Right forelimb (tissue), 1 donor: ENCODE measurements at regions not wholly inside any gene's neighbourhood (a gene's known extent, or its start where the extent isn't known, plus 50 kb on each side); places are given as distances from the start of the nearest gene placed in this dataset.

Experiments
- DNase-seq: peaks from one replicate; pipeline ENCODE4 v3.0.0-alpha.2; 2018

DNA sequence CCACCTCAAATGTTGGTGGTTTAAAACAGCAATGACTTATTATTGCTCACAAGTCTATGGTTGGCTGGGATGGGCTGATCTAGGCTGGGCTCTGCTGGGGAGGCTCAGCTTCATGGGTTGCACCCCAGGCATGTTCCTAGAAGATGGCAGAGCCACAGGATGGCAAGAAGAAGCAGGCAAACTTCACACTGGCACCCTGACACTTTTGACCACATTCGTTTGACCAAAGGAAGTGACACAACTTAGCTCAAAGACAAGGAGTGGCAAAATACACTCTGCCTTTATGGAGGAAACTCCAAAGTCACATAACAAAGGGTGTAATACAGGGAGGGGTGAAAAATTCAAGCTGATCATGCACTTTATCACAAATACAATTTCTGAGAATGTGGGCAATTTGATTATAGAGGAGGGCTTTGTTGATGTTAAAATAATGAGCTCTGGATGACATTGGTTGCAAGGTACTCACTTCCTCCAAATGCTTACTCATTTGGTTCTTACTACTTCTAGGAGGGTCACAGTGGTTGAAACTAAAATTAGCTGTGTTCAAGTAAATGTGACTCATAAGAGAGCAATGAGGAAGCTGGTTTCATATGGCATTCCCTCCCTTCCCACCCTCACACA is 249.2 kb upstream of the RPS6KA3 start:
- no peak for DNase-seq

DNA sequence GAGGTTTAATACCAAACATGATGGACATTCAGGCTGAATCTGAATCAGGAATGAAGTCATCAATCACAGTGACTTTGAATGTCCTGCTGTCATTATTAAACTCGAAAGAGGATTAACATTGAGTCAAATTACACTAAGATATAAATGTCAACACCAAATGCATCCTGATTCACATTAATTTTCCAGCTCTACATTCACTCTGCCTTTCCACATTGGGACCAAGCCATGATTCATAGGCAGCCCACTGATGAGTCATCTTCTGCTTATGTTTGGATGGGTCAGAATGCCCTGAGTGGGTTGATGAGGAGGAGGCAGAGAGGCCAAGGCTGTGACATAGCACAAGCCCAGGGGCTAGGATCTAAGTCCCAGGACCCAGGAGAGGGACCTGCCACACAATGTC is 247.6 kb upstream of the RPS6KA3 start:
- DNase-seq = no peak

DNA sequence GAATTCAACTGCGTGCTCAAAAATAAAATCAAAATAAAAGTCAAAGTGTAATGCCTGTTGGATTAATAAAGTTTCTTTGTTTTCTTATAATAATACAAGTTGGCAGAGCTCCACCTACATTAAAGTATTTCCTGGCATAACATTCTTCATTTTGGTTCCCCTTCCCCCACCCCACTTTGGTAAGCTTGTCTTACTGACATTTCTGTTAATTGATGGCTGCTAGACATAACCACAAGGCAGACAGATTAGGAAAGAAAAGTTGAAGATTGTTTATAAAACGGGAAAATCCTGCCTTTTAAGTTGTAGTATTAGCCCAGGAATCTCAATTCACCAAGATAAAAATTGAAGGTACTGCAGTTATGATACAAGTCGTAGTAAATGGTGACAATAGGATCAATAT is 246.5 kb upstream of the RPS6KA3 start:
- DNase-seq = no peak

DNA sequence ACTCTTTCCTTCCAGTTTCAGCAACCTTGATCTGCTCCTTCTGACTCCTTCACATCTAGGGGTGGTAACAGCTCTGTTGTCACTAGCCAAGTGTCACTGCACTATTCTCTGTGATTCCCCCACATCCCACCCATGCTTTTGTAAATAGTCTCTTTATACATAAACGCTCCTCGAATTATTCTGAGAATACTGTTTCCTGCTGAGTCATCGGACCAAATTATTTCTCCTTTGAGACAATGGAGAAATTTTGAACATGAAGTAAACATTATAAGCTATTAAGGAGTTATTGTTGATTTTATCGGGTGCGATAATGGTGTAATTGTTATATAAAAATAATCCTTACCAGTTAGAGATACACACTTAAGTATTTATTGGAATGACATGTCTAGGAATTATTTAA is 245.1 kb upstream of the RPS6KA3 start:
- no peak for DNase-seq

DNA sequence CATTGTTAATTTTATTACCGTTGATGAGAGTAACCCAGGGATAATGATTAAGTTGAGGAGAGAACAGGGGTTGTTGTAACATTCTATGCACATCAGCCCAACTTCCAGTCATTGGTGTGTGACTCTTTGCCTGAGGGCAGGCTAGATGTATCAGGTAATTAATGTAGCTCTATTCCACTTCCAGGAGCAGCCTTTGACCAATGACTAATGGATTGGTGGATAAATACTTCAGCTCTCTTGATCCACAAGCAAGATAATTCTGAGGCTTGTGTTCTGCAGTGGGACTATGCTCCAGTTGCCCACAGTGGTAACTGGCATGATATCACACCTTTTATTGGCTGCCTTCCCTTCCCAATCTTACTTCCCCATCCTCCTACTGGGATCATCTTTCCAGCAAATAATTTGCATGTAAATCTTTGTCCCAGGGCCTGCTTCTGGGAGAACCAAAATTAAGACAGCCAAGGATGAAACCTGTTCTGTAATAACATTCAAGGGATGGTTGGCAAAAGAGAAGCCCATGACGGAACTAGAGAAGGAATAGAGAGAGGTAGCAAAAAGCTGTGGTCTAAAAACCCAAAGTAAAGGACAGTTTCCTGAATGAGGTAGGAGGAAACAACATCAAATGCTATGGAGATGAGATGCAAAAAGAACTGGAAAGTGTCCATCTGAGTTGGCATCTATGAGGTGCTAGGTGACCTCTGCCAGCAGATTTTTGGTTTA is 241.4 kb upstream of the RPS6KA3 start:
- no peak for DNase-seq

DNA sequence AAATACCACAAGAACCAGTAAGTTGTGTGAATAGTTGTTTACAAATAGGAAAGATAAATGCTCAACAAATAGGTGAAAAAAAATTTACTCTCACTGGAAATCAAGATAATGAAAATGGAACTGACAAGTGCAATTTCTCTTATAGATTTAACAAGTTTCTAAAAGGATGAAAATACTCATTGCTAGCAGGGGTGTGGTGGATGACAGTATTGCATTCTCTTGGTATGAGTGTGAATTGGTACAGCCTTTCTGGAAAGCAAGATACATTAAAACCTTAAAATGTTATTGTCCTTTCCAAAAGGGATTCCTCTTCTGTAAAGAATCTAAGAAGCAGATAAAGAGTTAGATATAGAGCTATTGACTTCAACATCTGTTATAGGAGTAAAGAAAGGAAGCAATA is 240.0 kb upstream of the RPS6KA3 start:
- no peak for DNase-seq

DNA sequence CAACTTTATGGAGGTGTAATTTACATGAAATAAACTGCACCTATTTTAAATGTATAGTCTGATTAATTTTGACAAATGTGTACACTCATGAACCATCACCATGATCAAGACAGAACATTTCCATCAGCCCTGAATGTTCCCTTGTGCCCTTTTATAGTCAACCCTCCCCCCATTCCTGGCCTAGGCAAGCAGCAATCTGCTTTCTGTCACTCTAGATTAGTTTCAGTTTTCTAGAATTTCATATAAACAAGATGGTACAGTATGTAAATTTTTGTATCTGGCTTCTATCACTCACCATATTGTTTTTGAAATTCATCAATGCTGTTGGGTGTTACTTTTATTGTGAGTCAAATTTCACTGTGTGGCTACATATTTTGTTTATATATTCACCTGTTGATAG is 234.2 kb upstream of the RPS6KA3 start:
- DNase-seq = no peak

DNA sequence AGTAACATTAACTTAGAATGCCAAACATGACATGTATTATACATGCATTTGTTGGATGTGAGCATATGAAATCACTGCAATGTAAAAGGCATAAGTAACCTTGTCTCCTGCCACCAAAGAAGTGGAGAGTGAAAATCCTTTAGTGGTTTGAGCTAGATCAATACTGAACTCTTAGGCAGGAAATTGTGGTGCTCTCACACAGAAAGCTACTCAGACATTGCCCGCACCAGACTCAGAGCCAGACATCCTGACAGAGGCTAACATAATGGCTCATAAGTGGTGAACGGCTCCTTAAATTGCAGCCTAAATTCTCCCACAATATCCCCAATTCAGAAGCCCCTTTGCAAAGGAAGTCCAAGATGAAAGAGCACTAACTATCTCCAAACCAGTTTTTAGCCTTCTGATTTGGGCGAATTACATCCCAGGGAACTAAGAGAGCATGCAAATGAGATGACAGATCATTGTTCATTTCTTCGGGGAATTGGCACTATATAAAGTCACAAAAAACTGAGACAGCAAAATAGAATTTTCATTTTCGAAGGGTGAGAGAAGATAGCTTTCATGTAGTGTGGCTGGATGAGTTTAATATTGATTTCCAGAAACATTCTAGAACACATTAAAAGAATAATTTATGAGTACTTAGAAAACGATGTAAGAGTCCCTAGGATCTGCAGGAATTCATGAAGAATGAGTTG is 233.6 kb upstream of the RPS6KA3 start:
- DNase-seq = no peak

DNA sequence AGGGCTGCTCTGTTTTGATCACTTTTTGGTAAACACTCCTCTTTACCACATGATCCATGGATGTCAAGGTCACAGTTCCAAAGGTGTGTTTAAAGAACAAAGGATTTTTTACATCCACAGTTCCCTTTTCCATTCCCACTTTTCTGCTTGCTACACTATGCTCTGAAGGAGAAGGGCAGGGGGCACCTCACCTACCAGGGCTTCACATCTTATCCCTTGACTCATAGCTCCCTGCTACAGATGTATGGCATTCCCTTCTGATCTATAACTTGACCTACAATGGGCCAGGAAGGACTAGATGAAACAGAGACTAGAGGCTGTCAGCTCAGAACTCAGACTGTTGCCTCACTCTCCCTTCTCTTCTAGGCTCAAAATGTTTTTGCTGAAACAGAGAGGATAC is 233.1 kb upstream of the RPS6KA3 start:
- DNase-seq = no peak

DNA sequence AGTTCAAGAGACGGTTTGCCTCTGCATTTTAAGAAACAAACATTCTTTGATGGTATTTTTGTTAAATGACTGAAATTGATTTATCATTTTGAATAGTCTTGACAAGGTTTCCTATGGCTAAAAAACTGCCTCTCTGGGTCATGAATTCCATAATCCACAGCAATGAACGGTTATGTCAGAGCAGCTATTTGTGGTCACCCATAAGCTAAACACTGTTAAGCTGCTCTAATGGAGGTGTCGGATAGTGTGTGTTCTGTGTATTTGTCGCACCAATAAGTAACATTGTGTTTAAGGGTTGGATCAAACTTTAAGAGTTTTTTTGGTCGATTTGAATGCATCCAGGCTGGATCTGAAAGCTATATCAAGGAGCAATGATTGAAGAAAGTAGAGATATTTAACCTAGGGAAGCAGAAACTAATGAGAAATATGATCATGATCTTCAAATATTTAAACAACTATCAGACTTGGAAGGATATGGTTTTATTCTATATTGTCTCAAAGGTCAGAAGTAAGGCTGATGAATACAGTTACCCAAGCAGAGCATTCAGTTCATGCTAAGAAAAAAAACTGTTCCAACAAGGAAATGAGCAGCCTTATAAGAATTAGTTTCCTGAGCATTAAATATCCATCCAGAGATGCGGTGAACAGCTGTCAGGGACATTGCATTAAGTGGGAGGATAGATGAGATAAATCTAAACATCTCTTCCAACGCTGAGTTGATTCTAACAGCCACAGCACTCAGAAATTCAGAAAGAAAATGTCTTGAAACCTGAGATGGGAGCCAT is 232.3 kb upstream of the RPS6KA3 start:
- DNase-seq = no peak

DNA sequence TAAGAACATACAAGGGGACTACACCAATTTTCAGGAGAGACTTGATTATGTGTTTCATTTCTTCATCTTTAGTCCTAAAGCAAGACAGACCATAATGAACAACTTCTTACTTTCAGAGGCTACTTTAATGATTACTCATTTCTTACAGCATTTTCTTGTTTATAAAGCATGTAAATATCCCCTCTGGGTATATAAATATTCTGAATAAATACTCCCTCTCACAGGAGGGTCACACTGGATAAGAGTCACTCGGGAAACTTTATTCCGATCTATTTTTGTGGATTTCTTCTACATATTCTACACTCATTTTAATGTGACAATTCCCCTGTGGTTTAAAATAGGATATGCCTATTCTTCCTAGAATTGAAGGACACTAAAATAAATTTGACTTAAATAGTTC is 228.9 kb upstream of the RPS6KA3 start:
- DNase-seq = no peak

DNA sequence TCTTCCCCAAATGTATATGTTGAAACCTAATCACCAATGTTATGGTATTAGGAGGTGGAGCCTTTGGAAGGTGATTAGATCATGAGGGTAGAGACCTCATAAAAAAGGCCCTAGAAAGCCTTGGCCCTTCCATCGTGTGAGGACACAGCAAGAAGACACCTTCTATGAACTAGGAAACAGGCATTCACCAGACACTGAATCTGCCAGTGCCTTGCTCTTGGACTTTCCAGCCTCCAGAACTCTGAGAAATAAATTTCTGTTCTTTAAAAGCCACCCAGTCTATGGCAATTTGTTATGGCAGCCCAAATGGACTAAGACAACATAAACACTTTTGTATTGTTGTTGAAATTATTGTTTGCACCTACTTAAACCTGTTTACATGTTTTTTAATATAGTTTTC is 221.8 kb upstream of the RPS6KA3 start:
- DNase-seq = no peak

DNA sequence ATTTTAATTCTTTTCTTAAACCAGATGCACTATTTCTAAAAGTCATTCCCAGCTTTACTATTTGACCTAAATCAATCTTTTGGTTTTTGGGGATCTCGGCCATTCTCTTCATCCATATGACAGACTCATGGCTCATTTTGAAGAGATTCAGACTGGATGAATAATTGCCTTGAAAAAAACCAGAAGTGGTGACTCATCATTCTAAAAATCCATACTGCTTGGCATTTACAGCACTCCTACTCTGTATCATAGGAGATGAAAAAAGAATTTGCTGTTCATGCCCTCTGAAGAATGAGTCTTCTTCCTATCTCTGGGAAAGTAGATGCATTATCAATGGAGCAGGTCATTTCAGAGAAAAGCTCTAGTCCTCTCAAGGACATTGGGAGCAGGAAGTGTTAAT is 220.5 kb upstream of the RPS6KA3 start:
- DNase-seq = no peak

DNA sequence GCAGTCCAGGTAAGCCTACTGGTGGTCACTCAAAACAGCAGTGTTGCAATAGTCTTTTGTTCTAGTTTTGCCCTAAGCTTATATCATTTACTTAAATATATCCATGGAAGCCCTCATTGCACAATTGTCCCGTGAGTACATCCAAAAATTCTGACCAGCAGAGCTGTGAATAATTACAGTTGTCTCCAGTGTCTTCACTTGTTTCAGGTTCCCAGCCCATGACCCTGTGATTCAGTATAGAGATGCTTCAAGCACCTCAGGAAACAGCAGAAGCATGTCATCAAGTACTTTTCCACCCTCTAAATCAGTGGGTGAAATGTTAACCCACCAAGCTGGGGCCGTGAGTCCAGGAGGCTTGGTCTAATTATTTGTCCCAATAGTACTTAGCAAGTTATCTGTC is 214.9 kb upstream of the RPS6KA3 start:
- no peak for DNase-seq

DNA sequence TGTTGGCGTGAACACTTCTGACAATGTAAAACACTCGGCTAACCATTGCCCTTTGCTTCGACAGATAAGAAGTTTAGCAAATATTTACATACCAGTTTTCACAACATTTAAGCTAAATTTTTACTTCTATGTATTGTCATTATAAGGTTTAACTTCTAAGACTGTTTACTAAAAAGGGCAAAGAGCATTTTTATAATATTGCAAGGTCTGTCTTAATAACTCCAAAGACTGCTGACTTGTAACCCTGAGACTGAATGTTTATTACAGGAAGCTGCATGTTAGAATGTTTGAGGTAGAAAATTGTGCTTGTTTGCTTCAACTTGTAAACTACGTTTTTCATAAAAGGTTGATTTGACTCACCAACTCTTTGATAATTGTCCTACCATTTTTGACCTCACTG is 213.2 kb upstream of the RPS6KA3 start:
- DNase-seq = no peak

DNA sequence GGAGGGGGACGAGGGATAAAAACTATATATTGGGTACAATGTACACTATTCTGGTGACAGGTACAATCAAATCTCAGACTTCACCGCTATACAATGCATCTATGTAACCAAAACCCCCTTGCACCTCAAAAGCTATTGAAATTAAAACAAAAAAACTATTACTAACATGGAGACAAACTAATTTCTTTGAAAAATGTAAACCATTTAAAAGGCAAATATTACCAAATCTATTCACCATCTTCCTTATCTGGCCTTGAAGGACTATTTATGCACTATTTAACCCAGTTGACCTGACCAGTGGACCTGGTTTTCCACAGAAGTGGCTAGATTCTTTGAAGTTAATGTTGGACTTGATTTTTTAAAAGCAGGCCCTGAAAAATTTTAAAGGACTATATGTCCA is 212.3 kb upstream of the RPS6KA3 start:
- DNase-seq = no peak

DNA sequence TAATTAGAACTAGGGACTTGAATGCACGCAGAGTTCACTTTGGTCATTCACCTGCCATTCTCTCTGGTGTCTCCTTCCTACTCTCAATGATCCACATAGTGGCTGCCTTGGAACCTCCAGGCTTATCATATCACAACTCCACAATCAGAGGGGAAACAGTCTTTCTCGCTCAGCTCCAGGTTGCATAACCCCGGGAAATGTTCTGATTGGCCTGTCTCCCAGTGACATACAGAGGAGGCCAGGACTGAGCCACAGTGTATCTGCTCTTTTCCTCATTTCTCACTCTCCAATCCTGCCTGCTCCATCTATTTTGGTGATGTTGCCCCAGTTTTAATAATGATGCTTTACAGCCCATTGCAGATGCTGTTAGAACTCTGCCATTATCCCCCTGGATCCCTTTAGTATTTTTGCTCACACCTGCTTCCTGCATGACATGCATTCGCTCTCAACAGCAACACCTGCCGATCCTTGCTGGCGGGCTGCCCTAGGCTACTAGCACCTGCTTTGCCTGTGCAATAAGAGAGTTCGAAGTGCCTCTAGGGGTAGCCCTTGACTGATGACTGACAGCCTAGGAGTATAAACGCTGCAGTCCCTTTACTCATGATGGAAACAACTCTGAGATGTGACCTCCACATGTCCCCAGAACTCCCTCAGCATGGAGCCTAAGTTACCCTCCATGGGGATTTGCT is 211.3 kb upstream of the RPS6KA3 start:
- DNase-seq = no peak

DNA sequence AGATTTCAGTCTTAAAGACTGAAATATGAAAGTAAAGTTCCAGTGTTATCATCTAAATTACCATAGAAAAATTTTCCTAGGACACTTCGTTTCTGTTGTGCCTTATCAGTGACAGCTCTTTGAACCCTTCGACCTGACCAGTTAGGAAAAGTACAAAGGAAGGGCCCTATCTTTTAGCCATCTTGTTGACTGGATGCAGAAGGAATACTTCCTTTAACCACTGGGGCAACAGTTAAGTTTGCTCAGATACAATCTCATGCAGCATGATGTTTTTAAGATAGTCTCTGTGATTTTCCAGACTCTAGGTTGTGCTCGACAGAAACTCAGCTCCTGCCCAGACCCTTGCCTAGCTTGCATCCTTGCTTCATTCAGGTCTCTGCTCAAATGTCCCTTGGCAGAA is 210.5 kb upstream of the RPS6KA3 start:
- no peak for DNase-seq

DNA sequence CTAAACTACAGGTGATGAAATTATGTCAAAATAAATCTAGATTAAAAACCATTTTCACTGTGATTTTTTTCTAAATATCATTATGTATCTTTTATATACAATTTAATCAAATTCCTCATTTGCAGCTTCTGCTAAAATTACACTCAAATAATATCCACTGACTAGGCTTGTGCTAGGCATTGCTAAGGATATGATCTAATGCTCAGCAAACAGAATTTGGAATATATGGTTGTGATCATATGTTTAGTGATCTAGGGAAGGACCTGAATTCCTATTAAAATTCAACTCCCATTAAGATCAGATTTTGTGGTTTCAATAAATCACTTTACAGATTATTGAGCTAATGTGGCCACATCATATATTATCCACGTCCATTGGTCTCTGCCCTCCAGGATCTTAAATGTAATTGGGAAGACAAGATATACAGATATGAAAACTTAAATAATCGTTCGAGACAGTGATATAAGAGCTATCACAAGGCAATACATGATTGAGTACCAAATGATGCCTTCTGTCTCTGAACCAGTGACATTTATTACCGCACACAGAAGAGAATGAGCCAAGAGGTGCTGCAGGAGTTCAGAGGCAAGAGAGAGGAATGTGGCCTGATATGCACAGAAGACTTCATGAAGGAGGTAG is 206.0 kb upstream of the RPS6KA3 start:
- DNase-seq = no peak

DNA sequence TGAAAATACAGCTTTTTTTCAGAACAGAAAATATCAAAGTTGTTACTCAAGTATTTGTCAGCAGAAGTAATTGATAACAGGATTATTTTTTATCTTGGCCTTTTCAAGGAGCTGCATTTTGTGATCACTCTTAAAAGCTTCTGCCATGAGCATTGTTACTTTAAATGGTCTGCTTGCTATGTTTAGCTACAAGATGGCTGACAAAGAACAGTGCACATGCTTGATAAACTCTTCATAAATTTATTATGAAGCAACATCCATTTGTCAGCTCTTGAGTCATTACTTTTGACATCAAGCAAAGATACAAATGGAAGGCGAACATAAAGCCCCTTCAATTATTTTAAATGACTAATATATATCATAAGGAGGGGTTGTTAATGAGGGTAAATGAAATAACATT is 205.4 kb upstream of the RPS6KA3 start:
- no peak for DNase-seq

DNA sequence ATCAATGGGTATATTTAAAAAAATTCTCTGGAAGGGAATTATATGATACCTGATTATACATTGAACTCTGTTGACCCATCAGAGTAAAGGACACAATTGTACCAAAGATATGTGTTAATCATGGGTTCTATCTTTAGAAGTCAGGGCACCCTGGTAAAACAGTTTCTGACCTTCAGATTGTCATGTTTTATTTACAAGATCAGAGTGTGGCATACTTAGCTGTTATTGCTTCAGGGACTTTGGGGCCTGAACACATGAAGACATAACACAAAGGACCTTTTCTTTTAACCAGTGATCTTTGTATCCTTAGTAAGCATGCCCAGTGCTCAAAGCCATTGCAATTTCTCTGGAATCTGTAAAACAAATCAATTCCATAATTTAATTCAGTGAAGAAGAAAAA is 204.8 kb upstream of the RPS6KA3 start:
- no peak for DNase-seq

DNA sequence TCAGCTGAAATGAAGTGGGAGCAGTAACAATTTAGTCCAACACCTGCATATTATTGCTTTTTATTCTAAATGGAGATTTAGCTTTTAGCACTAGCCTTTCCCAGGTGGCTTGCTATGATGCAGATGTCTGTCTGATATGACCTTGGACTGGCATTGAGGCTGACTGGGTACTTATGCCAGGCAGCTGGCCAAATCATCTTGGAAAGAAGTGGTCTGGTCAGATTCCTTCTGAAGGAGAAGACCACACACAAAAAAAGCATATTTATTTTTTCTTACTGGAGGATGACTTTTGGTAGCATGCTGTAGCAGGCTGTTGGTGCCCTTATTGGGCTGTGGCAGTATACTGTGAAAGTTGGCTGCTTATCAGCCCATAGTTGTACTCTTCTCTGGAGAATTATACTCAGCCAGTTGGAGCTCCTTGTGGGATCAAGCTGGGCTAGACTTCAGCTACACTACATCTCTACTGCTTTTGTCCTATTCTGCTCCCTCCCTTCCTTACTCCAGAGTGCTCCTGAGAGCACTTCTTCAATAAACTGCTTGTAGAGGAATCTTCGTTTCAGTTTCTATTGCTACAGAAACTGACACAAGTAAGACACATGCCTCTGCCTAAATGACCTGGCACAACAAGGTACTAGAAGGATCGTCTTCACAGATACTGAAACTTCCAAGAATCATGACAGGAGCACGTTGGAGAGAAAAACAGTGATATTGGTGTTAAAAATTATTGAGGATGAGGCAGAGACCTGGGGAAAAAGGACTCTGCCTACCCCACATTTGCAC is 196.8 kb upstream of the RPS6KA3 start:
- DNase-seq = no peak
